Neural cell (in vitro differentiated cells): ENCODE measurements at regions not wholly inside any gene's neighbourhood (a gene's known extent, or its start where the extent isn't known, plus 50 kb on each side); places are given as distances from the start of the nearest gene placed in this dataset.

Experiments used
- EP300 ChIP-seq: fragments of 450-650 bp; conservative IDR thresholded peaks from 2 replicates; pipeline ENCODE4 v1.6.1; 2014; ENCODE audit warnings: antibody characterized with exemption, mild to moderate bottlenecking, moderate library complexity; ENCODE audit not compliant: poor library complexity, severe bottlenecking
- EZH2 ChIP-seq: fragments of 200-600, 300-800 bp; shearing (Covaris generic), sonication (generic); IDR thresholded peaks from 2 replicates; pipeline ENCODE4 v1.6.1; 2014; ENCODE audit warnings: antibody characterized with exemption, low read length, borderline replicate concordance, mild to moderate bottlenecking; ENCODE audit not compliant: insufficient read depth, poor library complexity, severe bottlenecking
- MXI1 ChIP-seq: fragments of 450-650 bp; conservative IDR thresholded peaks from 2 replicates; pipeline ENCODE4 v1.6.1; 2014; ENCODE audit warnings: antibody characterized with exemption, mild to moderate bottlenecking; ENCODE audit not compliant: poor library complexity, severe bottlenecking
- RAD21 ChIP-seq: fragments of 450-650 bp; conservative IDR thresholded peaks from 2 replicates; pipeline ENCODE4 v1.6.1; 2014; ENCODE audit warnings: antibody characterized with exemption, mild to moderate bottlenecking, moderate library complexity
- TAF1 ChIP-seq: IDR thresholded peaks from 2 replicates; pipeline ENCODE4 v1.6.1; 2012; ENCODE audit warnings: low read depth
- TF ChIP-seq, protein P1 (sequence below): fragments of 450-650 bp; IDR thresholded peaks from 2 replicates; pipeline ENCODE4 v1.5.1; 2014; ENCODE audit warnings: antibody characterized with exemption, mild to moderate bottlenecking, moderate library complexity; ENCODE audit not compliant: poor library complexity, severe bottlenecking
- TF ChIP-seq, protein P2 (sequence below): IDR thresholded peaks from 2 replicates; pipeline ENCODE4 v1.6.1; 2012; ENCODE audit warnings: borderline replicate concordance

DNA sequence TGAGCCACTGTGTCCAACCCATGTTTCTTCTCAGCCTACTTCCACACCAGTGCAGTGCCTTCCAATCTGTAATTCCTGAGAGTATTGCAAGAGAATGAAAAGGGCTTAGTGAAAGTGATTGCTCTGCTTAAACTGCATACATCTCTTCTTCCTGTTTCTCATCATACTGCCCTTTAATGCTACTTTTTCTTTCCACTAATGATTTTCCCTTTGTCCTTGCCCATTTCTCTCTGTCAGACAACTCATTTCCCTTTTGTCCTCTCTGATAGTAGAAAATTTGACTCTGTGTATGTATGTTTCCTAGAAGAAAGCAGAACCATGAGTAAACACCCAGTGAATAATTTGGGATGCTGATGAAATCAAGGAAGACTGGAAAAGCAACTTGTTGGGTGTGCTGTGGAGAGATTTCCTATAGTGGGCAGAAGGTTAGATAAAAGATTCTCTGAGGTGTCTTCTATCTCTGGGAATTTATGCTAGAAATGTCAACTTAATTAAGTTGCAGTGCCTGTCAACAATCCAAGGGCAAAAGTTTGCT is 102.2 kb upstream of the CHD1 start:
- no peak for TF ChIP-seq MXI1
- TF ChIP-seq, protein P1, sequence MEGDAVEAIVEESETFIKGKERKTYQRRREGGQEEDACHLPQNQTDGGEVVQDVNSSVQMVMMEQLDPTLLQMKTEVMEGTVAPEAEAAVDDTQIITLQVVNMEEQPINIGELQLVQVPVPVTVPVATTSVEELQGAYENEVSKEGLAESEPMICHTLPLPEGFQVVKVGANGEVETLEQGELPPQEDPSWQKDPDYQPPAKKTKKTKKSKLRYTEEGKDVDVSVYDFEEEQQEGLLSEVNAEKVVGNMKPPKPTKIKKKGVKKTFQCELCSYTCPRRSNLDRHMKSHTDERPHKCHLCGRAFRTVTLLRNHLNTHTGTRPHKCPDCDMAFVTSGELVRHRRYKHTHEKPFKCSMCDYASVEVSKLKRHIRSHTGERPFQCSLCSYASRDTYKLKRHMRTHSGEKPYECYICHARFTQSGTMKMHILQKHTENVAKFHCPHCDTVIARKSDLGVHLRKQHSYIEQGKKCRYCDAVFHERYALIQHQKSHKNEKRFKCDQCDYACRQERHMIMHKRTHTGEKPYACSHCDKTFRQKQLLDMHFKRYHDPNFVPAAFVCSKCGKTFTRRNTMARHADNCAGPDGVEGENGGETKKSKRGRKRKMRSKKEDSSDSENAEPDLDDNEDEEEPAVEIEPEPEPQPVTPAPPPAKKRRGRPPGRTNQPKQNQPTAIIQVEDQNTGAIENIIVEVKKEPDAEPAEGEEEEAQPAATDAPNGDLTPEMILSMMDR: no peak
- TF ChIP-seq RAD21: no peak
- no peak for TF ChIP-seq TAF1
- TF ChIP-seq EZH2: no peak
- TF ChIP-seq EP300: no peak
- TF ChIP-seq, protein P2, sequence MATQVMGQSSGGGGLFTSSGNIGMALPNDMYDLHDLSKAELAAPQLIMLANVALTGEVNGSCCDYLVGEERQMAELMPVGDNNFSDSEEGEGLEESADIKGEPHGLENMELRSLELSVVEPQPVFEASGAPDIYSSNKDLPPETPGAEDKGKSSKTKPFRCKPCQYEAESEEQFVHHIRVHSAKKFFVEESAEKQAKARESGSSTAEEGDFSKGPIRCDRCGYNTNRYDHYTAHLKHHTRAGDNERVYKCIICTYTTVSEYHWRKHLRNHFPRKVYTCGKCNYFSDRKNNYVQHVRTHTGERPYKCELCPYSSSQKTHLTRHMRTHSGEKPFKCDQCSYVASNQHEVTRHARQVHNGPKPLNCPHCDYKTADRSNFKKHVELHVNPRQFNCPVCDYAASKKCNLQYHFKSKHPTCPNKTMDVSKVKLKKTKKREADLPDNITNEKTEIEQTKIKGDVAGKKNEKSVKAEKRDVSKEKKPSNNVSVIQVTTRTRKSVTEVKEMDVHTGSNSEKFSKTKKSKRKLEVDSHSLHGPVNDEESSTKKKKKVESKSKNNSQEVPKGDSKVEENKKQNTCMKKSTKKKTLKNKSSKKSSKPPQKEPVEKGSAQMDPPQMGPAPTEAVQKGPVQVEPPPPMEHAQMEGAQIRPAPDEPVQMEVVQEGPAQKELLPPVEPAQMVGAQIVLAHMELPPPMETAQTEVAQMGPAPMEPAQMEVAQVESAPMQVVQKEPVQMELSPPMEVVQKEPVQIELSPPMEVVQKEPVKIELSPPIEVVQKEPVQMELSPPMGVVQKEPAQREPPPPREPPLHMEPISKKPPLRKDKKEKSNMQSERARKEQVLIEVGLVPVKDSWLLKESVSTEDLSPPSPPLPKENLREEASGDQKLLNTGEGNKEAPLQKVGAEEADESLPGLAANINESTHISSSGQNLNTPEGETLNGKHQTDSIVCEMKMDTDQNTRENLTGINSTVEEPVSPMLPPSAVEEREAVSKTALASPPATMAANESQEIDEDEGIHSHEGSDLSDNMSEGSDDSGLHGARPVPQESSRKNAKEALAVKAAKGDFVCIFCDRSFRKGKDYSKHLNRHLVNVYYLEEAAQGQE: no peak
